IMR-90 (cell line): ENCODE measurements at regions not wholly inside any gene's neighbourhood (a gene's known extent, or its start where the extent isn't known, plus 50 kb on each side); places are given as distances from the start of the nearest gene placed in this dataset.

Experiments used
- ATAC-seq: fragments of 200-7000 bp; cut with Tn5 transposase; 2 replicates; pipeline ENCODE4 v1.9.1; 2020; ENCODE audit warnings: low read depth, mild to moderate bottlenecking, moderate library complexity
- BruUV-seq: library from RNA; stranded (reverse); fragments of 400-500 nt; replicated peaks from 2 replicates; lab custom pipeline; 2021; lab: Mats Ljungman, UMichigan
- CTCF ChIA-PET: fragments of 300-600 bp; formaldehyde crosslinking; extraction: SDS; loops from one replicate; lab custom pipeline; 2021; ENCODE audit warnings: antibody characterized with exemption; lab: Yijun Ruan, JAX
- POLR2A ChIA-PET: fragments of 300-600 bp; sonication (Branson Sonifier 250); formaldehyde crosslinking; loops from one replicate; lab custom pipeline; 2022; ENCODE audit warnings: antibody characterized with exemption; ENCODE audit not compliant: unreplicated experiment; lab: Charles Lee
- DNase-seq: peaks from one replicate; pipeline ENCODE4 v3.0.0; 2013
- H2AFZ ChIP-seq: replicated peaks from 2 replicates; pipeline ENCODE3; 2013; ENCODE audit warnings: low read length, mild to moderate bottlenecking; ENCODE audit not compliant: poor library complexity
- H2AK5ac ChIP-seq: 2 replicates; pipeline ENCODE4 v1.6.1; 2013; ENCODE audit warnings: low read depth, low read length, inconsistent platforms
- H2AK9ac ChIP-seq: replicated peaks from 2 replicates; pipeline ENCODE3; 2013; ENCODE audit warnings: mild to moderate bottlenecking, low read depth, low read length, moderate library complexity; ENCODE audit not compliant: poor library complexity
- H2BK120ac ChIP-seq: 2 replicates; pipeline ENCODE4 v1.6.1; 2013; ENCODE audit warnings: low read depth, low read length, inconsistent platforms
- H2BK15ac ChIP-seq: 3 replicates; pipeline ENCODE4 v1.6.1; 2013; ENCODE audit warnings: low read depth, low read length, inconsistent platforms
- H2BK20ac ChIP-seq: 2 replicates; pipeline ENCODE4 v1.6.1; 2013; ENCODE audit warnings: low read depth, mild to moderate bottlenecking, inconsistent platforms, low read length, moderate library complexity
- H2BK5ac ChIP-seq: 2 replicates; pipeline ENCODE4 v1.6.1; 2013; ENCODE audit warnings: mild to moderate bottlenecking, low read depth, low read length, inconsistent platforms; ENCODE audit not compliant: poor library complexity, severe bottlenecking
- H3K14ac ChIP-seq: replicated peaks from 2 replicates; pipeline ENCODE4 v1.6.1; 2013; ENCODE audit warnings: low read depth, low read length, inconsistent platforms
- H3K18ac ChIP-seq: 2 replicates; pipeline ENCODE4 v1.6.1; 2013; ENCODE audit warnings: low read depth, low read length, control low read depth
- H3K23ac ChIP-seq: 2 replicates; pipeline ENCODE4 v1.6.1; 2013; ENCODE audit warnings: low read depth, low read length, inconsistent platforms
- H3K27ac ChIP-seq: 2 replicates; pipeline ENCODE4 v1.5.1; 2013; ENCODE audit warnings: mild to moderate bottlenecking, control low read depth, low read length; ENCODE audit not compliant: insufficient read depth
- H3K27me3 ChIP-seq: 2 replicates; pipeline ENCODE4 v1.6.1; 2013; ENCODE audit warnings: low read length; ENCODE audit not compliant: control insufficient read depth, insufficient read depth
- H3K36me3 ChIP-seq: 2 replicates; pipeline ENCODE4 v1.6.1; 2013; ENCODE audit warnings: low read length, mixed read lengths; ENCODE audit not compliant: control insufficient read depth, insufficient read depth
- H3K4ac ChIP-seq: 2 replicates; pipeline ENCODE4 v1.6.1; 2013; ENCODE audit warnings: low read depth, low read length, inconsistent platforms
- H3K4me1 ChIP-seq: 2 replicates; pipeline ENCODE4 v1.6.1; 2013; ENCODE audit warnings: low read length, mixed read lengths; ENCODE audit not compliant: control insufficient read depth, insufficient read depth
- H3K4me2 ChIP-seq: 2 replicates; pipeline ENCODE4 v1.6.1; 2013; ENCODE audit warnings: low read depth, mild to moderate bottlenecking, control low read depth, low read length, moderate library complexity
- H3K4me3 ChIP-seq: 2 replicates; pipeline ENCODE4 v1.5.1; 2013; ENCODE audit warnings: low read depth, mild to moderate bottlenecking, control low read depth, low read length, moderate library complexity; ENCODE audit not compliant: insufficient read depth
- H3K56ac ChIP-seq: 2 replicates; pipeline ENCODE4 v1.6.1; 2013; ENCODE audit warnings: low read length, inconsistent platforms; ENCODE audit not compliant: insufficient read depth; ENCODE audit errors: extremely low read depth
- H3K79me1 ChIP-seq, 2 experiments: 2 replicates each; pipeline ENCODE4 v1.6.1; 2013; ENCODE audit warnings: low read length in 2 of 2, inconsistent platforms in 1 of 2, low read depth in 1 of 2
- H3K9ac ChIP-seq: 2 replicates; pipeline ENCODE4 v1.6.1; 2013; ENCODE audit warnings: low read depth, low read length, control low read depth
- H3K9me1 ChIP-seq: 2 replicates; pipeline ENCODE4 v1.6.1; 2013; ENCODE audit warnings: low read length, inconsistent platforms; ENCODE audit not compliant: insufficient read depth
- H3K9me3 ChIP-seq: 2 replicates; pipeline ENCODE4 v1.6.1; 2013; ENCODE audit warnings: low read length; ENCODE audit not compliant: control insufficient read depth, insufficient read depth
- H4K20me1 ChIP-seq: 2 replicates; pipeline ENCODE4 v1.6.1; 2013; ENCODE audit warnings: low read length, inconsistent platforms; ENCODE audit not compliant: insufficient read depth
- H4K5ac ChIP-seq: 2 replicates; pipeline ENCODE4 v1.6.1; 2013; ENCODE audit warnings: mild to moderate bottlenecking, low read depth, low read length, control low read depth
- H4K8ac ChIP-seq, 2 experiments: 2 replicates each; pipeline ENCODE4 v1.6.1; 2013; ENCODE audit warnings: low read depth in 2 of 2, low read length in 2 of 2, control low read depth in 1 of 2, inconsistent platforms in 1 of 2
- H4K91ac ChIP-seq: 2 replicates; pipeline ENCODE4 v1.6.1; 2013; ENCODE audit warnings: low read depth, low read length, inconsistent platforms; ENCODE audit not compliant: insufficient read depth
- MAZ ChIP-seq: IDR thresholded peaks from 2 replicates; pipeline ENCODE4 v1.6.1; 2012; ENCODE audit warnings: low read depth, mild to moderate bottlenecking, low read length, improper control_type of control experiment, moderate library complexity, borderline replicate concordance
- NFE2L2 ChIP-seq: fragments of 150-350 bp; IDR thresholded peaks from 2 replicates; pipeline ENCODE4 v1.6.1; 2016; ENCODE audit warnings: low read depth, mild to moderate bottlenecking, low read length
- RFX5 ChIP-seq: IDR thresholded peaks from 2 replicates; pipeline ENCODE4 v1.8.0; 2012; ENCODE audit warnings: low read depth, mild to moderate bottlenecking, low read length, moderate library complexity
- WGBS, 2 experiments: methylation state at CpG; one replicate each; pipeline versions ENCODE4 v1.1.5 to v1.1.7; 2013; ENCODE audit warnings: missing lambda C conversion rate in 2 of 2; ENCODE audit not compliant: insufficient read length in 1 of 2; ENCODE audit errors: extremely low coverage in 2 of 2; 5-methylcytosine and 5-hydroxymethylcytosine counted together
- dilution Hi-C: fragments of 300-500 bp; cut with HindIII; formaldehyde crosslinking; loops from one replicate; pipeline ENCODE4 v1.14.3; 2018; ENCODE audit warnings: low sequenced_read_pairs; ENCODE audit not compliant: unreplicated experiment
- in situ Hi-C: fragments of 300-500 bp; cut with MboI; formaldehyde crosslinking; loops from 3 replicates; pipeline ENCODE4 v1.14.3; 2019; ENCODE audit warnings: low sequenced_read_pairs, inconsistent platforms, mixed read lengths
- intact Hi-C: fragments of 100-400 bp; cut with micrococcal nuclease; formaldehyde crosslinking; loops from 2 replicates; pipeline ENCODE4 v1.10.0; 2022

- H3K79me1 ChIP-seq, result no peaks in the 10 kb centered on the region
Observed at GRCh38 chr18:73901566-73901965, 246.1 kb downstream of the FBXO15 start.

More at GRCh38 chr18:73901566-73901965, 246.1 kb downstream of the FBXO15 start:
- BruUV-seq, result no TSS peak
- no peak overlapping the region for H4K5ac ChIP-seq
- dilution Hi-C loops (no loop called here), in situ Hi-C loops (no loop called here), intact Hi-C loops (no loop called here)
- POLR2A ChIA-PET, result no interaction called here
- H3K9ac ChIP-seq, result no peak overlapping the region
- 37% methylated on average over 3 of the region's 4 CpGs; no CpG with 5 or more reads in 1 of the 2 experiments for WGBS, 2 experiments
- H3K9me1 ChIP-seq, result no peaks in the 10 kb centered on the region
- peaks cover 9% of the 10 kb centered on the region for H3K27me3 ChIP-seq
- no peaks in the 10 kb centered on the region for H3K36me3 ChIP-seq
- H2BK5ac ChIP-seq, result no peak overlapping the region
- no peaks in the 10 kb centered on the region for H3K4me1 ChIP-seq
- H4K8ac ChIP-seq, result no peak overlapping the region
- H2AK5ac ChIP-seq, result no peak overlapping the region
- H4K91ac ChIP-seq, result no peak overlapping the region
- H3K56ac ChIP-seq, result no peak overlapping the region
- no peak overlapping the region for H2AFZ ChIP-seq
- no peak for TF ChIP-seq RFX5
- TF ChIP-seq MAZ, result no peak
- TF ChIP-seq NFE2L2, result no peak
- H3K18ac ChIP-seq, result no peak overlapping the region
- H3K4me3 ChIP-seq, result no peak overlapping the region
- H3K4me2 ChIP-seq, result no peak overlapping the region
- no peak overlapping the region for H3K23ac ChIP-seq
- no peak overlapping the region for H2BK15ac ChIP-seq
- H3K4ac ChIP-seq, result no peak overlapping the region
- no peaks in the 10 kb centered on the region for H3K9me3 ChIP-seq
- H3K14ac ChIP-seq, result no peak overlapping the region
- no peak for ATAC-seq
- CTCF ChIA-PET, result no interaction called here
- H2BK20ac ChIP-seq, result no peak overlapping the region
- DNase-seq, result no peak
- no peak overlapping the region for H2AK9ac ChIP-seq
- no peak overlapping the region for H2BK120ac ChIP-seq
- H3K27ac ChIP-seq, result no peak overlapping the region
- no peaks in the 10 kb centered on the region for H4K20me1 ChIP-seq
